K562 (cell line): ENCODE measurements at regions not wholly inside any gene's neighbourhood (a gene's known extent, or its start where the extent isn't known, plus 50 kb on each side); places are given as distances from the start of the nearest gene placed in this dataset.

Experiments used
- ATAC-seq: fragments of 200-7000 bp; cut with Tn5 transposase; 3 replicates; pipeline ENCODE4 v1.9.1; 2020; ENCODE audit warnings: moderate library complexity
- BruUV-seq: library from RNA; stranded (reverse); fragments of 400-500 nt; replicated peaks from 2 replicates; lab custom pipeline; 2021; lab: Mats Ljungman, UMichigan
- CTCF ChIA-PET: fragments of 300-600 bp; formaldehyde crosslinking; extraction: SDS; loops from one replicate; lab custom pipeline; 2021; ENCODE audit warnings: low intra/inter-chr PET ratio; lab: Yijun Ruan, JAX
- POLR2A ChIA-PET: fragments of 300-600, 350-650 bp; sonication (Branson Sonifier 250); formaldehyde crosslinking; extraction: SDS; loops from one replicate; lab custom pipeline; 2021; ENCODE audit warnings: antibody characterized with exemption, inconsistent platforms; lab: Yijun Ruan, JAX
- DNase-seq, 4 experiments: peaks; one replicate each; pipeline versions ENCODE4 v3.0.0 to v3.0.0-alpha.2; 2011 to 2018; ENCODE audit warnings: low spot score in 3 of 4, mixed read lengths in 3 of 4; ENCODE audit errors: extremely low read depth in 1 of 4
- FAIRE-seq: peaks from 2 replicates; lab custom pipeline; 2011; peaks lifted over from hg19 to GRCh38; lab: Jason Lieb, UNC
- H2AFZ ChIP-seq: 2 replicates; pipeline ENCODE4 v1.6.0; 2011; ENCODE audit warnings: low read depth, low read length, control low read depth, inconsistent platforms
- H3K27ac ChIP-seq: fragments of 200-600 bp; 3 replicates; pipeline ENCODE4 v1.8.0; 2011; ENCODE audit warnings: low read depth, mild to moderate bottlenecking, control low read depth, inconsistent platforms, low read length, moderate library complexity, mixed read lengths; ENCODE audit errors: extremely low read depth
- H3K27me3 ChIP-seq, 2 experiments: fragments of 300-600 bp in 1 of 2; 2 replicates in 1 of 2; 3 replicates in 1 of 2; pipeline versions ENCODE4 v1.6.0 to v1.8.0; 2011; ENCODE audit warnings: inconsistent platforms in 2 of 2, low read length in 2 of 2, mild to moderate bottlenecking in 1 of 2, mixed read lengths in 1 of 2, moderate library complexity in 1 of 2; ENCODE audit not compliant: control insufficient read depth in 2 of 2, insufficient read depth in 2 of 2
- H3K36me3 ChIP-seq: fragments of 300-600 bp; 3 replicates; pipeline ENCODE4 v1.8.0; 2011; ENCODE audit warnings: mild to moderate bottlenecking, low read length, inconsistent platforms; ENCODE audit not compliant: control insufficient read depth, insufficient read depth
- H3K4me1 ChIP-seq, 2 experiments: fragments of 200-600 bp in 1 of 2; replicated peaks in 1 of 2; 2 replicates in 1 of 2; 3 replicates in 1 of 2; pipeline versions ENCODE4 v1.5.1 to v1.8.0; 2011; ENCODE audit warnings: inconsistent platforms in 2 of 2, low read length in 2 of 2, mild to moderate bottlenecking in 1 of 2, mixed read lengths in 1 of 2, moderate library complexity in 1 of 2; ENCODE audit not compliant: control insufficient read depth in 2 of 2, insufficient read depth in 2 of 2
- H3K4me2 ChIP-seq: 2 replicates; pipeline ENCODE4 v1.6.1; 2011; ENCODE audit warnings: low read length, control low read depth, inconsistent platforms, mixed read lengths; ENCODE audit not compliant: insufficient read depth
- H3K4me3 ChIP-seq: fragments of 200-600 bp; sonication (generic), shearing (Covaris generic); 2 replicates; pipeline ENCODE4 v1.5.1; 2016; ENCODE audit warnings: control low read depth, inconsistent platforms
- H3K79me2 ChIP-seq: fragments of 200-600 bp; 3 replicates; pipeline ENCODE4 v1.8.0; 2011; ENCODE audit warnings: low read length, inconsistent platforms; ENCODE audit not compliant: control insufficient read depth, insufficient read depth
- H3K9ac ChIP-seq, 2 experiments: 2 replicates each; pipeline versions ENCODE4 v1.6.0 to v1.6.1; 2011; ENCODE audit warnings: low read depth in 2 of 2, low read length in 2 of 2, control low read depth in 1 of 2, inconsistent platforms in 1 of 2, mild to moderate bottlenecking in 1 of 2, mixed read lengths in 1 of 2; ENCODE audit not compliant: insufficient read depth in 1 of 2
- H3K9me1 ChIP-seq: one replicate; pipeline ENCODE4 v1.6.0; 2011; ENCODE audit warnings: inconsistent platforms, mild to moderate bottlenecking, low read length, moderate library complexity; ENCODE audit not compliant: control insufficient read depth, insufficient read depth
- H3K9me3 ChIP-seq: replicated peaks from 2 replicates; pipeline ENCODE4 v1.5.1; 2011; ENCODE audit warnings: low read depth, low read length, inconsistent platforms; ENCODE audit not compliant: control insufficient read depth, insufficient read depth
- H4K20me1 ChIP-seq: replicated peaks from 2 replicates; pipeline ENCODE4 v1.6.1; 2011; ENCODE audit warnings: low read length, inconsistent platforms, mixed read lengths; ENCODE audit not compliant: control insufficient read depth, insufficient read depth
- GATA2 ChIP-seq: sonication (generic); formaldehyde crosslinking; IDR thresholded peaks from 2 replicates; pipeline ENCODE4 v1.4.0; 2020; ENCODE audit warnings: mild to moderate bottlenecking, missing genetic modification reagents
- GTF2E2 ChIP-seq: fragments of 200-800 bp; sonication (Bioruptor generic); IDR thresholded peaks from 2 replicates; pipeline ENCODE4 v1.6.1; 2016; ENCODE audit warnings: missing genetic modification characterization, missing compliant biosample characterization
- HNRNPL ChIP-seq: fragments of 200-400 bp; formaldehyde crosslinking; IDR thresholded peaks from 2 replicates; pipeline ENCODE4 v1.6.1; 2017; ENCODE audit warnings: low read depth, mild to moderate bottlenecking, low read length
- PTTG1 ChIP-seq: fragments of 450-650 bp; IDR thresholded peaks from 2 replicates; pipeline ENCODE4 v1.6.1; 2016; ENCODE audit warnings: low read depth, mild to moderate bottlenecking, missing genetic modification characterization, missing compliant biosample characterization
- whole genome bisulfite sequencing: fragments of 100-300 bp; shearing (Covaris generic); methylation state at CpG from one replicate; pipeline ENCODE4 v1.1.6; 2016; ENCODE audit warnings: low coverage, mixed read lengths; ENCODE audit not compliant: insufficient coverage; ENCODE audit errors: missing lambda C conversion rate; 5-methylcytosine and 5-hydroxymethylcytosine counted together
- in situ Hi-C: fragments of 300-500 bp; cut with MboI; formaldehyde crosslinking; loops from 4 replicates; pipeline ENCODE4 v1.15.0; 2018; ENCODE audit warnings: inconsistent platforms, mixed read lengths
- intact Hi-C: fragments of 100-400 bp; cut with micrococcal nuclease; formaldehyde crosslinking; loops from 2 replicates; pipeline ENCODE4 v1.14.2; 2022
- TF ChIP-seq, protein P1 (sequence below): IDR thresholded peaks from 2 replicates; pipeline ENCODE4 v1.6.1; 2011; ENCODE audit not compliant: insufficient read length; ENCODE audit errors: extremely low read depth

DNA sequence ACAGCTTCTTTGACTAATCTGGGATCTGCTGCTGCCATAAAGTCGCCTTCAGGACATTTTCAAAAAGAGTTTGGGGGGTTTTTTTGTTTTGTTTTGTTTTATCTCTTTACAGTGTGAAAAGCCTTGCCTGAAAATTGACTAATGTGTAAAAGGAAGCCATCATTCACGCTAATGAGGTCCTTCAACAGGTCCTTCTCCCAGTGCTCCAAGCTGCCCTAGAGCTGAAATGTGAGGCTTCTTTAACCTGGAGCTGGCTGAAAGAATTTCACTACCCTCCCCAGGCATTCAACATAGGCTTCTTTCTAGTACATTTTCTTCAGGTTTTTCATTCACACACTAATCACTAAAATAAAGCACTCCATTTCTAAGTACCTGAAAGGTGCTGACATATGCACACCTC is 145.1 kb upstream of the PRDM1 start:
- H3K9me1 ChIP-seq, result no peaks in the 10 kb centered on the region
- no peak for DNase-seq
- H3K9ac ChIP-seq, result no peak overlapping the region
- H3K9me3 ChIP-seq, result no peaks in the 10 kb centered on the region
- H3K36me3 ChIP-seq, result no peaks in the 10 kb centered on the region
- H3K4me1 ChIP-seq, result no peaks in the 10 kb centered on the region
- H3K4me2 ChIP-seq, result no peak overlapping the region
- intact Hi-C loops, result no loop called here
- 0% methylated on average over 2 of the region's 2 CpGs for WGBS
- FAIRE-seq, result no peak
- H2AFZ ChIP-seq, result no peak overlapping the region
- H3K27me3 ChIP-seq, result peaks cover 3 to 14% of the 10 kb centered on the region in 2 experiments; a peak in 3 of 5 replicates
- no peak for ATAC-seq
- H3K4me3 ChIP-seq, result no peak overlapping the region
- CTCF ChIA-PET, result no interaction called here
- in situ Hi-C loops, result no loop called here
- no peak overlapping the region for H3K27ac ChIP-seq
- TF ChIP-seq PTTG1, result no peak
- BruUV-seq, result no TSS peak
- H4K20me1 ChIP-seq, result no peaks in the 10 kb centered on the region
- POLR2A ChIA-PET, result interaction anchor here (1.7 kb wide), 1 partner anchor 11 kb away, joined by 6 read pairs; no protein-coding TSS in a partner anchor
- no peaks in the 10 kb centered on the region for H3K79me2 ChIP-seq

DNA sequence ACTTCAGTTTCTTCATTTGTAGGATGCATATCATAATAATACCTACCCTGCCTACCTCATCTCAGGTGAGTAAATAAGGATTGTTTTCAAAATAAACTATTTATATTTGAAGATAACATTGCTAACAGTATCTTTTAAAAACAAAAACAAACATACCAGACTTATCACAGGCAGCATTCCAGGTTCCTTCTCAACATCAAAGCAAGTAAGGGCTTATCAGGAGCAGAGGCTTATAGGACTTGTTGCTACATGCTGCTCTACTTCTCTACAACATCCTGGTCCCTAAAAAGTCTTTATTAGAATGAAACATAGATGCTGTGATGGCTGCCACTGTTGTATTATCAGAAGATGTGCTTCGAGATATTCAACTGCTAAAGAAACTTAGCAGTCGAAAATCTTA is 149.2 kb upstream of the PRDM1 start:
- Histone ChIP-seq H3K4me2 (no peak overlapping the region), H3K4me3 (no peak overlapping the region), H3K27me3 (peaks cover 3 to 19% of the 10 kb centered on the region in 2 experiments; a peak in 3 of 5 replicates), H2AFZ (no peak overlapping the region), H3K79me2 (no peaks in the 10 kb centered on the region), H3K27ac (no peak overlapping the region), H3K9ac (no peak overlapping the region), H3K4me1 (no peaks in the 10 kb centered on the region), H3K36me3 (no peaks in the 10 kb centered on the region), H3K9me1 (no peaks in the 10 kb centered on the region), H4K20me1 (no peaks in the 10 kb centered on the region), H3K9me3 (no peaks in the 10 kb centered on the region)
- no TSS peak for BruUV-seq
- no peak for DNase-seq
- TF ChIP-seq GTF2E2, result no peak
- no peak for TF ChIP-seq HNRNPL
- TF ChIP-seq, protein P1, sequence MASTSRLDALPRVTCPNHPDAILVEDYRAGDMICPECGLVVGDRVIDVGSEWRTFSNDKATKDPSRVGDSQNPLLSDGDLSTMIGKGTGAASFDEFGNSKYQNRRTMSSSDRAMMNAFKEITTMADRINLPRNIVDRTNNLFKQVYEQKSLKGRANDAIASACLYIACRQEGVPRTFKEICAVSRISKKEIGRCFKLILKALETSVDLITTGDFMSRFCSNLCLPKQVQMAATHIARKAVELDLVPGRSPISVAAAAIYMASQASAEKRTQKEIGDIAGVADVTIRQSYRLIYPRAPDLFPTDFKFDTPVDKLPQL, result no peak
- TF ChIP-seq GATA2, result no peak
- no peak for FAIRE-seq
- POLR2A ChIA-PET, result interaction anchor here (0.7 kb wide), 1 partner anchor 13 kb away, joined by 3 read pairs; no protein-coding TSS in a partner anchor
- intact Hi-C loops, result loop anchor here (10.0 kb wide), 1 partner anchor 452 kb away; no protein-coding TSS in a partner anchor
- no peak for ATAC-seq
- in situ Hi-C loops, result no loop called here
- 0% methylated on average over 2 of the region's 2 CpGs for WGBS
- CTCF ChIA-PET, result no interaction called here
